Kasumi-1 (cell line): ENCODE measurements at regions not wholly inside any gene's neighbourhood (a gene's known extent, or its start where the extent isn't known, plus 50 kb on each side); places are given as distances from the start of the nearest gene placed in this dataset.

Source experiments
- DNase-seq, 2 experiments: peaks; one replicate each; lab custom pipeline; 2025; lab: John Stamatoyannopoulos, UW

- DNase-seq = no peak
Observed at GRCh38 chr2:15719566-15720313, 128.1 kb downstream of the DDX1 start.

DNA sequence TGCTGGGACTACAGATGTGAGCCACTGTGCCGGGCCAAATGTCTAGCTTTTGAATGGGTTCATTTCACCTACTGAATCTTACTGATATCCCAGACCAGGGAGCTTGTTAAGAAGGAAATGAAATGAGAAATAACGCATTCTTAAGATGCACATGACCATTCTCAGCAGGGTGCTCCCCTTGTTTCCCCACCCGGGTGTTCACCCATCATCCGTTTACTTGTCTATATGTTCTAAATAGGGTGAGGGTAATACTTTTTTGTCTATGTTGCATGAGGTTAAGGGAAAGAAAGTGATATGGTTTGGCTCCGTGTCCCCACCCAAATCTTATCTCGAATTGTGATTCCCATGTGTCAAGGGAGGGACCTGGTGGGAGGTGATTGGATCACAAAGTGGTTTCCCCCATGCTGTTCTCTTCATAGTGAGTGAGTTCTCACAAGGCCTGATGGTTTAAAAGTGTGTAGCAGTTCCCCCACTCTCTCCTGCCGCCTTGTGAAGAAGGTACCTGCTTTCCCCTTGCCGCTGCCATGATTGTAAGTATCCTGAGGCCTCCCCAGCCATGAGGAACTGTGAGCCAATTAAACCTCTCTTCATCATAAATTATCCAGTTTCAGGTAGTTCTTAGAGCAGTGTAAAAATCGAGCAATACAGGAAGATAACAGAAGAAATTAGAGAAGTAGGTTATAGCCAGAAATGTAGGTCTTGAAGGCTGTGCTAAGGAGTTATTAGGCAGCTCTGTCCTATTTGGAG is 129.1 kb downstream of the DDX1 start:
- no peak for DNase-seq

- no peak for DNase-seq
Observed at GRCh38 chr2:15721411-15722067, 129.9 kb downstream of the DDX1 start.

DNA sequence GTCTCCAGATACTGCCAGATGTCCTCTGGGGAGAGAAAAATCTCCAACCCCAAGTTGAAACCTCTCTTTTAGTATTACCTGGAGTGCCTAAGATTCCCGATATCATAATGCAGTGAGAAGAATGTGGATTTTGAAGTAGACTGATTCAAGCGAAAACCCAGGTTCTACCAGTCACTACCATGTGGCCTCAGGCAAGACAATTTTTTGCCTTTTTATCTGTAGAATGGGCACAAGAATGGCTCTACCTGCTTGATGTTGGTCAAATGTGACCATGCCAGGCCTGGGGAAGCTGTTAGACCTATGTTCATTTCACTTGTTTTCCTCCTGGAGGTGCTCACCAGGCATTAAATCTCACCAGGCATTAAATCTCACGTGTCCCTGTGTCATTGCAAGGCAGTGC is 131.3 kb downstream of the DDX1 start:
- no peak for DNase-seq

GRCh38 chr2:15724235-15724634 is 132.6 kb downstream of the DDX1 start:
- no peak for DNase-seq

GRCh38 chr2:15725101-15725781 is 133.6 kb downstream of the DDX1 start:
- DNase-seq = no peak

- DNase-seq = no peak
Observed at GRCh38 chr2:15725782-15726112, 134.1 kb downstream of the DDX1 start.

DNA sequence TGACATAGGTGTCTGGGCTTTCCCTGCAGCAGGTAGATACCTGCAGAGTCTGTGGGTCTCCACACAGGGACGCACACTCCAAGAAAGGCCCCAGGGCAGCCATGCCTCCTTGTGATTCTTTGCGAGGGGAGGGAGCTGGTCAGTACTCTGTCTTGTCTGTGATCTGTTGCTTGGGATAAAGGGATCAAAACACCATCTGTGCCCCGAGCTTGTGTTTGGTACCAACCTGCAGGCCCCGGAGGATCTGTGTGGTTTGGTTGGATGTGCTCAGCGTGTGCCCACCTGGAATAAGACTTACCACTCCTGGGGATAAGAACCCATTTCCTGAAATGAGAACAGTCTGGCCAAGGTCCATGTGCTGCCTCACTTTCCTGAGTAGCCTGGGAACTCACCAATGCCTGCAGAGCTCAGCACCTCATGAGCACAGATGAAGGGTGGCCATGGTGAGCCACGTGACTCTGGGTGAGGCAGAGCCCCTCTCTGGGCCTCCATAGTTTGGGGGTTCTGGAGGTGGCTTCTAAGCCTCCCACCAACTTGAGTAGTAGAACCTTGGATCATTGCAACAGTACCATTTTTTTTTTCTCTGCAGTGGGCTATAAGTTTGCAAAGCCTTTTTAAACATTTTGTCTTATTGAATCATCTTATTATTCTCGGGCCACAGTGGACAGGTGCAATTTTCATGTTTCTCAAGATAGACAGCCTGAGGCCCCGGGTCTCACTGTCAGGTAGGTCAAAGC is 134.8 kb downstream of the DDX1 start:
- DNase-seq = no peak

DNA sequence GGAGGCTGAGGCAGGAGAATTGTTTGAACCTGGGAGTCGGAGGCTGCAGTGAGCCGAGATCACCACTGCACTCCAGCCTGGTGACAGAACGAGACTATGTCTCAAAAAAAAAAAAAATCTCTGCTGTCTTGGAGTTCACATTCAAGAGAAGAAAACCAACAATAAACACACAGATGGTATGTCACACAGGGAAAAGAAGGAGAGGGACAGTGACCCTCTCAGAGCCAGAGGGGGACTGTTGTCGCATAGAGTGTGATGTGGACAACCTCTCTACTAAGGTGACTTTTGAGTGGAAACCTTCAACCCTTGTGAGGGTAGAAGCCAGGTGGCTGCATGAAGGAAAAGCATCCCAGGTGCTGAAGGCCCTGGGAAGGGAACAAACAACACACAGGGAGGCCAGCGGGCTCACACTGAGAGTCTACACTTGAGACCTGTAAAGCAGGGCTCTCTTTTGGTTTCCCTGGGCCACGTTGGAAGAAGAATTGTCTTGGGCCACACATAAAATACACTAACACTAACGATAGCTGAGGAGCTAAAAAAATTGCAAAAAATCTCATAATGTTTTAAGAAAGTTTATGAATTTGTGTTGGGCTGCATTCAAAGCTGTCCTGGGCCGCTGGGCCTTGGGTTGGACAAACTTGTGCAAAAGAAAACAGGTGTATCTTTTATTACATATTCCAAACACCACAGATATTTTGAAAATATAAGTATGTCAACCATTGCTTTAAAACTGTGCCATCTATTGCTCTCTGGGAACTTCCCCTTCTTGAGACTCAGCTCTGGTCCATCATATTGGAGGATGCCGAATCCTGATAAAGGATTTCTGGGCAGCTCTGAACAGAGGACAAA is 136.0 kb downstream of the DDX1 start:
- no peak for DNase-seq

- no peak for DNase-seq
Observed at GRCh38 chr2:15728245-15728938, 136.7 kb downstream of the DDX1 start.

- DNase-seq = no peak
Observed at GRCh38 chr2:15729001-15729400, 137.3 kb downstream of the DDX1 start.

DNA sequence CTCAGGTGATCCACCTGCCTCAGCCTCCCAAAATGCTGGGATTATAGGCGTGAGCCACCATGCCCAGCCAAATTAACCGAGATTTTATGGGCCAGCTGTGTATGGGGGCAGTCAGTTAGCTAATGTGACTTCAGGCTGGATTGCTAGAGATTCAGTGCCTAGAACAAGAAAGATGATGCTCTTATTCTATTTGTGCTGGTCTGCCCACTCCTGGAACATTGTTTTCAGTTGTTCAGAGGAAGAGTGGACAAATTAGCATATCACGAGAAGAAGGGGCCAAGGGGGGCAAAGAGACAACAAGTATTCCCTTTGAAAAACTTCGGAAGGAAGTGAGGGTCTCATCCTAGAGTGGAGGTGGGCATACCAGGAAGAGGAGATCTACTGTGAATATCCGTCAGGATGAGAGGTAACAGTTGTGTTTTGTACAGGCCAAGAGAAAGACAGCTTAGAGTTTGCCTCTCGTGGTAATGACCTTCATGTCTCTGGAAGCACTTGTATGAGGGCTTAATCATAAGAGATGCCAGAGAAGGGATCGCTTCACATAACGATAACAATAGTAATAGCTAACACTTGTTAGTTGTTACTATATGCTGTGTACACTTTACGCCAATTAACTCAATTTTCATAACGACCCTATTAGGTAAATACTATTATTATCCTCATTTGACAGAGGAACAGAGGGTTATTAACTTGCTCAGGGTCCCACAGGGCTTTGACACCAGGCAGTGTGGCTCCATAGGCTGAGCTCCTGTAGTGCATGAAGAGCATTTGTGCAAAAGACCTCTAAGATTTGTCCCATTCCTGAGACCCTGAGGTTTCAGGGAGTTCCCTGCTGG is 138.3 kb downstream of the DDX1 start:
- DNase-seq = no peak

GRCh38 chr2:15730545-15731212 is 139.0 kb downstream of the DDX1 start:
- no peak for DNase-seq

DNA sequence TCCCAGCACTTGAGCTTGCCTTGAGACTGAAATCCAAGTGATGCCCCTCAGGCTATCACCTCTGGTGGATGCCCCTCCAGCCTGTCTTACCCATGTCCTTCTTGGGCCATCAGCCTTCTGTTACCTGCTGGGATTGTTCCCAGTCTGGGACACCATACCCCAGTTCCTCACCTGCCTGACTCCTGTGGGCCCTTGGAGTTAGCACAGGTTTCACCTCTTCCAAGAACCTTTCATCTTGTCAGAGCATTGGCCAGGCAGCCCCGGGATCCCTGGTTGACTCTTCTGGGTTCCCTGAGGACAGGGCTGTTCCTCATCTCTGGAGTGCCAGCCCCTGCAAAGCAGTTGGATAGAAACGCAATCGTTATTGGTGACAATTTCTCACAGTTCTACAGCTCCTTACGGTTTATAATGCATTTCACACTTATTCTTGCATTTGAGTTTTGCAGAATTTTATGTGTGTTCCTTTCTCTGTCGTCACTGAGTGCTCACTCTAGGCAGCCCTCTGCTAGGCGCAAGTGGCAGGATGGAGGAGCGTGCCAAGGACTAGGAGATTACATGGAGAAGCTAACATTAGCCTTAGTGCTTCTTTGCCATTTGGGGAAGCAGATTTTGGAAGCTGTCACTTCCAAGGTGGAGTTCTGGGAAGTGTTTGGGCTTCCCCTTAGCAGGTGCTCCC is 139.7 kb downstream of the DDX1 start:
- no peak for DNase-seq

- no peak for DNase-seq
Observed at GRCh38 chr2:15731889-15732271, 140.2 kb downstream of the DDX1 start.

DNA sequence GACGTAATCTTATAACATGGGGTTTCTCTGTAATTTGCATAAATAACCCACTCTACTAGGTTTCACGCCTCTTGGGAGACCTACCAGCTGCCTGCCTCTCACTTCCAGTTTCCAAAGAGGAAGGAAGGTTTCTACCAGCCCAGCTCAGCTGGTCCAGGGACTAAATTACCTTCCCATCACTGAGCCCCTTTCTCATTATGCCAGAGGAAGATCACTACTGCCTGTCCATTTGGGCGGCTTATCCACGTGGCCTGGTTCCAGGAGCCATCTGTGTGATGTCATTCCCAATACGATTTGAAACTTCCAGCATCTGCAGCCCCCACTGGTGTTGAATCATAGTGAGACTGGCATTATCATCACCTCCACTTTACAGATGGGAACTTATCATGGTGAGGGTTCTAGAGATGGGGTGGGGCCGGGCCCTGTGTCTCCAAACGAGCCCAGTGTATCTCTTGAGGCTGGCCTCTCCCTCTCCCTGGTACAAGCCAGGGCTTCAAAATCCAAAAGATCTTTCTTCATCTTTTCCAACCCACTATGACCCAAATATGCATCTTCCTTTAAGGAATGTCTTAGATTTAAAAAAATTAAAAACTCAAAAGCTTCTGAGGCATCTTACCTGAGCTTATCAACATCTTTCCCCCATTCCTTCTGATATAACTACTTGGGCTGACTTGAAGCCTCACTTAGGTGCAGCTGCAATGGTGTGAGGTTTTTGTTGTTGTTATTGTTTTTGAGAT is 140.8 kb downstream of the DDX1 start:
- DNase-seq = no peak

GRCh38 chr2:15733867-15734673 is 142.4 kb downstream of the DDX1 start:
- DNase-seq = no peak
